NOMO-1 treated with dmso at 0.1 percent for 144 hours (cell line): ENCODE measurements at regions not wholly inside any gene's neighbourhood (a gene's known extent, or its start where the extent isn't known, plus 50 kb on each side); places are given as distances from the start of the nearest gene placed in this dataset.
A peak's percentile ranks its signal among the peaks of the same experiment; 100 is the strongest.

Experiments used
- DNase-seq: peaks from one replicate; lab custom pipeline; 2025; ENCODE audit not compliant: unreplicated experiment; lab: John Stamatoyannopoulos, UW

DNA sequence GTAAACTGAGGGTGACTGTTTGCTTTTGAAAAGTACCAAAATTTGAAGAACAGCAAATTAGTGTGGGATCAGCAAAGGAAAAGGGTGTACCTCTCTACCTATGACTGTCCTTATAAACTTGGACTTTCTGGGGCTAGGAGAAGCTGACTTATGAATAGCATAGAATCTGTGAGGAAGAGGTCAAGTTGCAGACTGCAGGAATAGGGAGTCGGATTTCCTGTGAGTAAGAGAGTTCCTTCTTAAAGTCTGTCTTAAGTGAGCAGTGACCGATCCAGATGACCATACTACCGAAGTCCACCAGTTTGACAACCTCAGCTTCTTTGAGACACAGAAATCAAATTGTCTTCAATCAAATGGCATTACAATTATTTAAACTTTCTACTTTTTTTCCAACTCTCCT is 708.7 kb downstream of the UTRN start:
- no peak for DNase-seq

- DNase-seq, result no peak
Observed at GRCh38 chr6:144997996-144998395, 712.9 kb downstream of the UTRN start.

- no peak for DNase-seq
Observed at GRCh38 chr6:144999127-144999526, 714.0 kb downstream of the UTRN start.

DNA sequence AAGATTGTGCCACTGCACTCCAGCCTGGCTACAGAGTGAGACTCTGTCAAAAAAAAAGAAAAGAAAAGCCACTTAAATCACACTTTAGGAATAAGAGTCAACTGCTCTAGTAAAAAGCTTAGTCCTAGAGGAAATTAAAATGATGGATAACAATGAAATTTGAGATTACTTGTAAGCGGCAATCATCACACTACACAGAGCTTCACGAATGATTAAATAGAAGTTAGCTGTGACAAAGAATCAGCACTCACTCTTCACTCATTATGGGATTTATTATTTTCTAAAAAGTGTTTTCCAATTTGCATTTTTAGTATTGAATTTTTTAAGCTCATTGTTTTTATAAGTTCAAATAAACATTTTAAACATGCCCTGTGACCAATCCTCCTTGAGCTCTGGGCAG is 718.0 kb downstream of the UTRN start:
- no peak for DNase-seq

- no peak for DNase-seq
Observed at GRCh38 chr6:145006914-145007313, 721.8 kb downstream of the UTRN start.

DNA sequence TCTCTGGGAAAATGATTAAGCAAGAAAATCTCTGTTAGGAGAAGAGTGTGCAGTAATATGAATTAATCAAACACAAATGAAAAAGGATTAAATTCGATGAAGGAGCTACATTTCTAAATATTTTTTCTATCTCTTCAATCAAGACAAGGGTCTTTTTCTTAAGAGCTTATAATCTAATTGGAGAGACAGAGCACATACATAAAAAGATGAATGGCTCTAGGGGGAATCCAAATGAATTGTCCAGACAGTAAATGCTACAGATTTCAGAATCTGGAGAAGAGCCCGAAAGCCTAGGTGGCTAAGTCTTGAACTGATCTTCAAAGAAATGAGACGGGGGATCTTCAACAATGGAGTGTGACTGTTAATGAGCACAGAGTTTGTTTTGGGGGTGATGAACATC is 723.6 kb downstream of the UTRN start:
- no peak for DNase-seq

- no peak for DNase-seq
Observed at GRCh38 chr6:145009711-145010110, 724.6 kb downstream of the UTRN start.

DNA sequence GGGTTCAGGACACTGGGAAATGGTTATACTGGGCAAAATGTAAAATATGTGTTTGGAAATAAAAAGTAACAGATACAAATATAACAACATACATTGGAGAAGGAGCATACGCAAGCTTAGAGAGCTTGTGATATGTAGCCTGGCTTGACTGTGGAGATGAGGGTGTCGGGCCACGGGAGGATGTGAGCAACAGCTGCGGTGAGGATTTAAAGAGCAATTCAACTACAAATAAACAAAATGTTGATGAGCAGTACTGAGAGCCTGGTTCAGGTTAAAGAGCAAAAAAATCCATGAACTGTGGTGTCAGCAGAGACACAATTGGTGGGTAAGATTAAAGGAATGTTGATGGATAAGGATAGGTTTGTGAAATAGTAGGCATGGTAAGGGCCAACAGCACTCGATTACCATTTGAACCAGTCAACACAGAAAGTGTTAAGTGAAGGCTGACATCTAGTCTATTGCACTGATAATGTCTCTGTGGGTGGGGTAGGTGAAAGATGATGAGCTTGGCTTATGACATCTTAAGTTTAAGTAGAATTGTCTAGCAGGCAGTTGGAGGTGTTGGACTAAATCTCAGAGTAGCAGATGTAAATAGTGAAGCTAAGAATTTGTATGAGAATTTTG is 723.2 kb downstream of the EPM2A start:
- no peak for DNase-seq

DNA sequence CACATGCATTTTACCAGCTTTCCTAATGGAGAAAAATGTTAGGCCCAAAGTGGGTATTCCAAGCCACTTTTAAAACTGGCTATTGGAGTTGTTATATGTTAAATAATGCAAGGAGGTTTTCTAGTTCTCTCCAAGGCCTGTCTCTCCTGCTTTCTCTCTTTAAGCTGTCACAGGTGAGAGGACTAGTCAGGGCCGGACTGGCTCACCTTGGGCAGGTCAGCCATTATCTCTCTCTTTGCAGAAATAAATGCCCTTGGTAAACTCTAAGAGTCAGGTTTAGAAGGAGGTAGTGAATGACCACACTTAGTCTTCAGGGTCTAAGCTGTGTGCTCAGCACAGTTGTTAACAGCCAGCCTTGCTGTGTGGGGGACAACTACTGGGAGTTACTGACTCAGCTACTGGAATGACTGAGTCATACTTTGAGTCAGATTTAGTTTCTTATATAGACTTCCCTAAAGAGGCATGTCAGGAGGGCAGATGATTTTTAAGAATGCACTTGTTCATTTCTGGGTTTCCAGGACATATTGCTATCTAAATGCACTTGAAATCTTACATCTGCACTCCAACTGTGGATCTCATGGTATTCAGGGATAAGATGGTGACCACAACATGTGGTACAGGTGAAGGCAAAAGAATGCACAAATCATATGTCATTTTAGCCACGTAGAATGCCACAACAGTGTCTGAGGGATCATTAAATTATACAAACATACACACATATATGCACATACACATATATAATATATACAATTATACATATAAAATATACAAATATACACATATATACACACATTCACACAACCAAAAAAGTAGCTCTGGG is 719.4 kb downstream of the EPM2A start:
- DNase-seq, result peak; percentile 65

- no peak for DNase-seq
Observed at GRCh38 chr6:145017051-145017450, 718.3 kb downstream of the EPM2A start.

DNA sequence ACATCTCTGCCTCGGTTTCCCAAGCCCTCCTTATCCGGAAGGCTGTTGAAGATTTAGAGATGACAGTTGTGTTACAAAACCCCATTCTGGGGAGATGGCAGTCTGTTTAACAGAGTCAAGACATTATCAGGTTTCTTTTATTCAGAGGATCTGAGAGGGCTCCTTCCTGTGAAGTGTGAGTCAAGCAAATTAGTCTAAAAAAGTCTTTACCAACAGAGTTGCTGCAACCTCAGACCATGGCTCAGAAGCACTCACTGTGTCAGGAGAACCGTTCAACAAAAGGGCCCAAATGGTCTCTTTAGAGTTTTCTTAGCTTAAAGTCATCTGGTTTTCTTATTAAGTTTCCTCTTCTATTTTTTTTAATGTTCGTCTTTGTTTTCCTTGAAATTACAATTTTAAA is 717.8 kb downstream of the EPM2A start:
- DNase-seq, result no peak

DNA sequence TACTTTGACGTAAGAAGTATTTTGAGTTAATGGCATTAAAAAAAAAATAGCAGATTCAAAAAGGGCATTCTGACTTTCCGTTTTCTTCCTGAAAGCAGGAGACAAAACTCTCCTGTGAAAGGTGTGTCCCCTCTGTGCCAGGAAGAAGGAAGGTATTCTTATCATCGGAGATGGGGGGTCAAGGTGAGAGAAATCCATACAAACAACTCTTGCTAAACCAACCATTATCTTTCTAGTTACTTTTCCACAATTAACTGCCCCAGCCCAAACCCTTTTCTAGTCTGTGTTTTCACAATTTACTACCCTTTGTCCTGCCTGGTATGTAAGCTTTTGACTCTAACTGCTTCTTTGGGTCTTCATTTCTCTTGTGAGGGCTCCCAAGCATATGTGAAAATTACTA is 717.3 kb downstream of the EPM2A start:
- no peak for DNase-seq

GRCh38 chr6:145020114-145020513 is 715.2 kb downstream of the EPM2A start:
- DNase-seq, result no peak

GRCh38 chr6:145020543-145020942 is 714.8 kb downstream of the EPM2A start:
- no peak for DNase-seq

GRCh38 chr6:145022199-145022796 is 713.0 kb downstream of the EPM2A start:
- DNase-seq, result no peak

DNA sequence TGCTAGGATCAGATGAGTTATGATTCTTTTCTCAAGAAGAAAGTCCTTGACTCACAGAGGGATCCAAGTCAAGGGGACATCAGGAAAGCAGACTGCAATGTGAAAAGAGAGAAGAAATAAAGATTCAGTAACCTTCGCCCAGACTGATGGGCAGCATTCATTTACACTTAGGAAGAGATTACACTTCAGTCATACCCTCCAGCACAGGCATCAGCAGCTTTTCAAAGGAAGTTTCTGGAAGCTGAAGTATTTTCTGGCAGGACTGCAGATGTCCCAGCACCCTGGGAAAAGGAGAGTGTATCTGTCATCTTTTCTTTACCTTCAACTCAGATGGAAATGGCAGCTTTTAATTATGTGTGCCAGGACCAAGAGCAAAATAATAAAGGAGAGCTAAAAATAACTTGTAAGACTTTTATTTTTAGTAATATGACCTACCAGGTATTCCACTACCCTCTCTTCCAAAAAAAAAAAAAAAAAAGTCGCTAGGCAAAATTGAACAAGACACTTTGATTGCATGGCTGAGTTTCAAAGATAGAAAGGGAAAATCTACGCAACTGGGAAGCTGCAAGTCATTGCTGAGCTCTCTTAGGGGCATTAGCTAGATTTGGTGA is 712.1 kb downstream of the EPM2A start:
- no peak for DNase-seq

- no peak for DNase-seq
Observed at GRCh38 chr6:145025488-145025887, 709.8 kb downstream of the EPM2A start.

- DNase-seq, result no peak
Observed at GRCh38 chr6:145026267-145026679, 709.0 kb downstream of the EPM2A start.

GRCh38 chr6:145028144-145028818 is 707.0 kb downstream of the EPM2A start:
- DNase-seq, result peak; percentile 26

GRCh38 chr6:145031001-145031400 is 704.3 kb downstream of the EPM2A start:
- DNase-seq, result no peak

DNA sequence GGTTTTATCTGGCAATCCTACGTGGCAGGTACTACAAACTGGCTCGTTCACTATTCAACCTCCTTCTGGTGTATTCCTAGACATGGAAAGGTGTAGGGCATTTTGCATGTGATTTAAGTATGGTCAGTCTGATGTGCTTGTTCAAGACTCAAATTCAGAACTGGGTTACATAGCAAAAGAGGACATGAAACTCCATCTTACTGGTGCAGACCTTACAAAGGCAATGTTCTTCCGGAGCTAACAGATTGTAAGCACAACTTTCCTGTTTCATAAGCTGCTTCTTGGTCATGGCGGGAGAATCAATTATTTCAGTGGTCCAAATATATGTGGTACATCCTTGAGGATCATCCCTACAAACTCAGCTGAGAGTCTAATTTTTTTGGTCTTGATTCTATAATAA is 703.4 kb downstream of the EPM2A start:
- DNase-seq, result peak; percentile 38
